Erythroblast (primary cell): ENCODE measurements at regions not wholly inside any gene's neighbourhood (a gene's known extent, or its start where the extent isn't known, plus 50 kb on each side); places are given as distances from the start of the nearest gene placed in this dataset.

Experiments used
- GATA1 ChIP-seq: IDR thresholded peaks from 2 replicates; pipeline ENCODE4 v1.6.1; 2011; ENCODE audit warnings: low read depth, mild to moderate bottlenecking, control low read depth, low read length, moderate library complexity
- POLR2A ChIP-seq: IDR thresholded peaks from 2 replicates; pipeline ENCODE4 v1.6.1; 2011; ENCODE audit warnings: mild to moderate bottlenecking, low read length

DNA sequence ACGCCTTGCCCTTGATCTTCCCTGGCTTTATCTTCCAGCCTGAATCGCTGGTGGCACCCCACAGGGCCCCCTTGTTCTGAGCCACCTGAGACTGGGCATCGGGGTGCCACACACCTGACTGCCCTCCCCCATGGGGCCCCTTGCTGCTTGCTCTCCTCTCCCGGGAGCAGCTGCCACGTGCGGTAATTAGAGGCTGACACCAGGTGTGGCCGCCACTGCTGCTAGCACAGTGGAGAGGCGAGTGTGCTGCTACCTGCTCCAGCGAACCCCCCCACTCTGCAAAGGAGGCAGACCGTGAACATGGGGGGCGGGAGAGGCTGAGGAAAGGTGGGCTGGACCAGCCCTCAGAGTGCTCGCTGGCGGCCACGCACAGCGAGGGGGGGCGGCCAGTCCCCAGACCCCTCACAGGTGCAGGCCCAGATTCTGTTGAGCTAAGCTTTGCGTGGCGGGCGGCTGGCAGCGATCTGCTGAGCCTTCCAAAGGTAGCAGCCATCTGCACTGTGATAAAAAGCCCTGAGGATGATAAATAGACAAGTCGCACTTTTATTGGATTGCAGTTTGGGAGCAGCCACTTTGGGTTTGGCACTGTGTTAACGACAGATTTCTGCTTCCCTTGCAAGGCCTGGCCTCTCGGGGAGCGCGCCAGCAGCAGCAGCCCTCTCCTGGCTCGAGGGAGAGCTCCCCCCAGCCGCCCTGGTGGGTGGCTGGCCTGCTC, 167.9 kb upstream of the GSE1 start:
- no peak for TF ChIP-seq GATA1
- no peak for TF ChIP-seq POLR2A
